ENCODE measurements at regions not wholly inside any gene's neighbourhood (a gene's known extent, or its start where the extent isn't known, plus 50 kb on each side); places are given as distances from the start of the nearest gene placed in this dataset.
"Not testable (repeated sequence)": the region's sequence is repeated elsewhere in the genome, so short reads cannot be mapped to it uniquely, and the experiment has no call there.

DNA sequence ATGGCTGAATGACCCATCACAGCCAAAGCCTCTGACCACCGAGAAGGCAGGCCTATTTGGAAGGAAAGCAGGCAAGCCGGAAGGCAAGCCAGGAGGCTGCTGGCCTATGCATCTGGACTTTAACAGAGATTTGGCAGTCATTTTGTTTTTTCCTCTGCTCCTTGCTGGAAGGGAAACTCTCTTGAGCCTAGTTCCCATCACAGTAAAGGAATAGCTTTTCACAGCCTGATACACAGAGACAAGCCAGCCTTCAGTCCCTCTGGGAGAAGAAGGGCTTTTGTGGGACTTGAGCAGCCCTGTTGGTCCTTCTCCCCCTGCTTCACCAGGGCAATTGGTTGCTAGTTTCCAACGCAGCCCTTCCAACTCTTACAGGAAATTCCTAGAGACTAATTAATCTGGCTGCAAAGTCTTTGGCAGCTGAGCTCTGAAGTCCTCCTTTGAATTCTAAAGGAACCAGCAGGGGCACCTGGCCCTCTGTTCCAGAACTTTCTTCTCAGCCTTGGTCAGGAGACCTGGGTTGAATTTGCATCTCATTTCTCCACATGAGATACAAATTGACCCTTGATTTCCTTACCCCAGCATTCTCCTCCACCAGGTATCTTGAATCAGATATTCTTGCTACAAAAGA is 157.3 kb upstream of the EPB41L4A start:
- no peak for DNase-seq

DNA sequence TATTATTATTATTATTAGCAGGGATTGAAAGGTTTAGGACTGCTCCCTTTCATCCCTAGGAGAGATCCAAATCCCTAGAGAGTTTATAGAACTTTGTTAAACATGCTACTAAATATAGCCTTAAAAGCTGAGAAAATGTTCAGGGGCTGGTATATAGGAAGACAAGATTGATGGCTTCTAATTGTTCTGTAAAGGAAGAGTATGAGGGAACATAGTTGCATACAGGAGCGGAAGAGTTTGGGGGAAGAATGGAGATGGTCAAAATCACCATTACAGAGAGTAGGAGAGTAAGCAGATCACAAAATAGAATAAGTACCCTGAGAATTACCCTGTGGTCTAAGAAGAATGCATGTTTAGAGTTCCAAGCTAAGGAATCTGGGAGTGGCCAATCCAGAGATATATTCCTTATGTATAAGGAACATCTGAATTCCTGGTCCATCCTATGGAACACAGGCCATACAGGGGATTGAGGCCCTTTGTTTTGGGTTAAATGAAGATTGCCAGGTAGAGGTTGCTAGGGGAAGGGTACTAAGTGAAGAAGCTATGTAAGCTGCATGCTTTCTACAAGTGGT is 158.0 kb upstream of the APC start:
- DNase-seq: no peak

DNA sequence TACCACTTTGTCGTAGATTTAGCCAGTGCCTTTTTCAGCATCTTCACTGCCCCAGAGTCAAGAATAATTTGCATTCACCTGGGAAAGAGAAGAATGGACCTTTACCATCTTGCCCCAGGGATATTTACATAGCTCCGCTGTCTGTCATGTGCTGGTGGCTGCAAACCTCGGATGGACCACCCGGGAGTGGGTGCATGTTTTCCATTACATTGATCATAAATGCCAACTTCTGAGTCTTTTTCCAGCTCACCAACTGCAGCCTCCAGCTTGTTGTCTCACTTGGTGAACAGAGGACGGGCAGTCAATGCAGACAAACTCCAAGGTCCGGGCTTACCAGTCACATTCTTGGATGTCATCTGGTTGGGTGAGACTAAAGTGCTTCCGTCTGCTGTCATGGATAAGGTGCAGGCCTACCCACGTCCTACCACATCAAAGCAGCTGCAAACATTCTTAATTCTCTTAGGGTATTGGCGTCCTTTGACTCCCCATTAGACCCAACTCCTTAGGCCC is 155.8 kb upstream of the APC start:
- no peak for DNase-seq

DNA sequence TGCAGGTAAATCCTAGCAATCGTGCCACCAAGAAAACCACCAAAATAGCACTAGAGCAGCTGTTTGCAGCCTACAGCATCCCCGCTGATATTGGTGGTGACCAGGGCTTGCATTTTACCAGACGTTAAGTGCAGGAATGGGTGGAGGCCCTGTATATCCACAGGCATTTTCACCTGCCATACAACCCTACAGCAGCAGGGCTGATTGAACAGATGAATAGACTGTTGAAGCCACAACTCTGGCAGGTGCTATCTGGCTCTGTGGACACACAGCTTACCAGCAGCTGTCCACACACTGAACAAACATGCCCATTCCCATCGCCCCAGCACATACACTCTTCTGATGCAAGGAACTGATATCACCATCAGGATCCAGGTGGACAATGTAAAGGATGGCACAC is 154.5 kb upstream of the APC start:
- DNase-seq: no peak

DNA sequence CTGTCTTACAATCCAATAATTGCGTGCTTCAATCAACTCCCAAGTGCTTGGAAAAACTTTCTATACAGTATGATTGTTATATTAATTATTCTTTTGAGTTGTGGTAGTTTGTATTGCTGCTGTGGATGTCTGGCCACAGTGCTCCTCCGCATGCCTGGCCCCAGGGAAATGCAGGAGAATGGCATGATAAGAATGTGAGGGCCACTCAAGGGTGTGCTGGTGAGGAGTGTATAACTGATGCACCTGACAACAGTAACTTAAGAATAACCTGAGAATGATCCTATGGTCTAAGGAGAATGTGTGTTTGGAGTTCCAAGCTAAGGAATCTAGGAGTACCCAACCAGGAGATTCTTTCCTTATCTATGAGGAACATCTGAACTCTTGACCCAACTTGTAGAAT is 152.9 kb upstream of the APC start:
- DNase-seq: no peak

DNA sequence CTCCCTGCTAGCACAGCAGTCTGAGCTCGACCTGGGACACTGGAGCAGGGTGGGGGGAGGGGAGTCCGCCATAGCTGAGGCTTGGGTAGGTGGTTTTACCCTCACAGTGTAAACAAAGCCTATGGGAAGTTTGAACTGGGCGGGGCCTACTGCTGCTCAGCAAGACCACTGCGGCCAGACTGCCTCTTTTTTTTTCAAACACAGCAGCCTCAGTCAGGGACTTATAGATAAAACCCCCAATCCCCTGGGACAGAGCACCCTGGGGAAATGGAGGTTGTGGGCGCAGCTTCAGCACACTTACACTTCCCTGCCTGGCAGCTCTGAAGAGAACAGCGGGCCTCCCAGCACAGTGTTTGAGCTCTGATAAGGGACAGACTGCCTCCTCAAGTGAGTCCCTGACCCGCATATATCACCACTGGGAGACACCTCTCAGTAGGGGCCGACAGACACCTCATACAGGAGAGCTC is 151.1 kb upstream of the APC start:
- DNase-seq: no peak

DNA sequence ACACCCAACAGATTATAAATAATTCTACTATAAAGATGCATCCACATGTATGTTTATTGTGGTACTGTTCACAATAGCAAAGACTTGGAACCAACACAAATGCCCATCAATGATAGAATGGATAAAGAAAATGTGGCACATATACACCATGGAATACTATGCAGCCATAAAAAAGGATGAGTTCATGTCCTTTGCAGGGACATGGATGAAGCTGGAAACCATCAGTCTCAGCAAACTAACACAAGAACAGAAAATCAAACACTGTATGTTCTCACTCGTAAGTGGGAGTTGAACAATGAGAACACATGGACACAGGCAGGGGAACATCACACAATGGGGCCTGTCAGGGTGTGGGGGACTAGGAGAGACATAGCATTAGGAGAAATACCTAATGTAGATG is 146.8 kb upstream of the APC start:
- DNase-seq: not testable (repeated sequence)

DNA sequence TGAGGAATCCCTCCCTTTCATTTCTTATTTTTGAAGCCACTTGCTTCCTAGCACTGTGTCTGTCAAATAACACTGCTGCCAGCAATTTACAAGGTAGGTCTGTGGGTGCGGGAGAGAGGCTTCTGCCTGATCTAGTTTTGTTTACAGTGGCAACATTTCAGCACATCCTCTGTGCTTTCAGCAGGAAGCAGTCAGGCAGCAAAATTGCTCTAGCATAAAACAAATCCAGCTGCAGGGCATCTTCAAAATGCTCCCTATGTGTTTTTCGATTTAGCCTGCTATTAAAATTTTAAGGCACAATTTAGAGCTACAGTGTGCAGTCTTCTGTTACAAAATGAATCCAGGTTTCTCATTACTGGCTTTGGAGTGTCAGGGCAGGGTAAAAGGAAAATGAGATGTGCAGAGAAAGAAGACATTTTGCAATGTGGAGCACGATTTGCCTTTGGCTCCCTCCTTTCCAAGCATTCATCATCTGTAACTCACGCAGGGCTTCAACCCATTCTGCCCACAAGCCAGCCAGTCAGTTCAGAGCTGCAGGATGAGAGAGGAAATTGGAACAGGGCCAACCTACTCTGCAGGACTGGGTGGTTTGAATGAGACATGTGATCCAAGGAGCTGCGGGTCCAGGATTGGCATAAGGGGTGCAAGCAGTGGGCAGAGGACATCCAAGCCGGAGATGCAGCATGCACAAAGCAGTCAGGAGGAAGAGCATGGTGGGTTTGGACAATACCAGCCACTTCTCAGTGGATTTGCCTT is 143.4 kb upstream of the APC start:
- peak; percentile 2 for DNase-seq

DNA sequence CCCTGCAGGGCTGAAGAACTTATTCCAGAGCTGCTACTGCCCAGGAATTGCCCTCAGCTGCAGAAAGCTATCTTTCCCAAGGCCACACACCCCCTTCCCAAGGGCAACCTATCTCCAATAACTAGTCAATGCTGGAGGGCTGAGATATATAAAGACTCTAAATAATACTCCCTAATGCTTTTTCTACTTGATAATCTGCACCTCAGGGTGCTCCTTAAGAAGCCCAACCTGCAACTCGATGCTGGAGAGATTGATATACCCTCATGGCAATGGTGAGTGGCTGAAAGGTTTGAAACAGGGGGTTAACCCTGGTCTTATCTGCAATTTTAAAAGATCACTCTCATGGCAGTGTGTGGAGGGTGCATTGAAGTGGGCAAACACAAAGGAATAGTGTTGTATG is 142.7 kb upstream of the APC start:
- DNase-seq: no peak

DNA sequence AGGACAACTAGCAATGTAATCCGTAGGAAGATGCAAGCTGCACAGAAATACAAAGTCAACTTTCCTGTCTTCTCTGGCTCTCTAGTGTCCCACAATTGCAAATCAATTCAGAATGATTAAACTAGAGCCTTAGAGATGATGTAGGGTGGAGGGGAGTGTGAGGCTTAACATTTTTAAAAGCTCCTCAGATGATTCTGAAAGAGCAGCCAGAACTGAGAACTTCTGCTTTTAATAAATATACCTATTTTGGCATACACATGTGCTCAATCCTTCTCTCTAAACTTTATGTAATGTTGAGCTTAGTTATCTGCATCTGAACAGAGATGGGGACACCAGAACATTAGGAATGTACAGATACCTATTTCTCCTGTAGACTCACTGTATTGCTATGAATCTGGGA is 139.9 kb upstream of the APC start:
- no peak for DNase-seq

DNA sequence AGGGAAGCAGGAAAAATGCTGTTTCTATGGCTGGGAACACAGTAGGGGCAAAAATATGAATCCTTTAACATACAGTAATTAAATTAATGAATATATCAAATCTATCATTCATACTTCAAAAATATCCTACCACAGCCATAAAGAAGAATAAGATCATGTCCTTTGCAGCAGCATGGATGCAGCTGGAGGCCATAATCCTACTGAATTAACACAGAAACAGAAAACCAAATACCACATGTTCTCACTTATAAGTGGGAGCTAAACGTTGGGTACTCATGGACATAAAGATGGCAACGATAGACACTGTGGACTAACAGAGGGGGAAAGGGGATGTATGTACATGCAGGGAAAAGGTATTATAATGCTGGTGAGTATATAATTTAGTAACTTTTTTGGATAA is 137.2 kb upstream of the APC start:
- not testable (repeated sequence) for DNase-seq

DNA sequence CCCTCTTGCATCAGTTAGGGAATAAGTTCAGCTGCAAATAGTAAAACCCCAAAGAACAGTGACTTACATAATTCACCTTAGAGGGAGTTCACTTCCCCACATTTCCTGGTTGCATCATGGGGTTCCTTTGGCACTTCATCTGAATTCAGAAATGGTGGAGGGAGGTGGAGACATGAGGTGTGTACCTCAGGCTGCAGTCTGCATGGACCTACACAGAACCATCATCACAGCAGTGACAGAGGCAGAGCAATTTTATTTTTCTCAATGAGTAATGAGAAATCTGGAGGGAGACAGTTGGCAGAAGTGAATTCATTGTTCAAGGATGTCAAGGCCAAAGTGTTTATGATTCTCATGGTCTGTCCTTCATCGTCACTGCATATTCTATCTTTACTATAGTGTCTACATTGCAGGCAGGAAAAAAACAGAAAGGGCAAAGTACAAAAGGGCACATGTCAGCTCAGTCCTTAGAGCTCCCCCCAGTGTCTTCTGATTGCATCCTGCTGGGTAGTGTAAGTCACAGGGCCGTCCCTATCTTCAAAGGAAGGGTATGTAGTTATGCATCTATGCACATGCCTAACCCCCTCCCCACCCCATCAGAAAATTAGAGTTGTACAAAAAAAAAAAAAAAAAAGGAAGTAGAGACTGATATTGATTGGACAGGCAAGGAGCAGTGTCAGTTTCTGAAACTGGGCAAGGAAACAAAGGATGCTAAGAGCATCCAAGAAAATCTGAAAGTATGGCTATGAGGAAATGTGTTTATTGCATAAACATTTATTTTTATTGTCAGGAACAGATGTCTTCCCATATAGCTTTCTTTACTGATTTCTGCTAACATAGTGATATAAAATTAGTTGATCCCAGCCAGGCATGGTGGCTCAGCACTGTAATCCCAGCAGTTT is 132.7 kb upstream of the APC start:
- DNase-seq: peak; percentile 18

DNA sequence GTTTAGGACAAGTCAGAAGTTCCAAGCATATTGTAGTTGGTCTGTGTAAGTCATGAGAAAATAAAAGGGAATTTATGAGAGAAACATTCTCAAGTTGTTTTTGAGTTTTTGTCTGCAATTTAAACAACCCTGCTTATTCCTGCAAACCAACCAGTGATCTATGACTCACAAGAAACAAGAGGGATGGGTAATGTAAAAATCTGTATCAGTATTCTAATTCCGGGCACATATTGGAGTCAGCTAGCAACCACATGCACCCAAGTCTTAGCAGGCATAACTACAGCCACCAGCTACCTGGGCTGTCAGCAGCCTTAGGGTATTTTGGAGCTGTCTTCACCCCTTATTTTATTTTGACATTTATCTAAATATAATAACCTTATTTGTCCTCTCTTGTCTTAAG is 128.7 kb upstream of the APC start:
- no peak for DNase-seq

DNA sequence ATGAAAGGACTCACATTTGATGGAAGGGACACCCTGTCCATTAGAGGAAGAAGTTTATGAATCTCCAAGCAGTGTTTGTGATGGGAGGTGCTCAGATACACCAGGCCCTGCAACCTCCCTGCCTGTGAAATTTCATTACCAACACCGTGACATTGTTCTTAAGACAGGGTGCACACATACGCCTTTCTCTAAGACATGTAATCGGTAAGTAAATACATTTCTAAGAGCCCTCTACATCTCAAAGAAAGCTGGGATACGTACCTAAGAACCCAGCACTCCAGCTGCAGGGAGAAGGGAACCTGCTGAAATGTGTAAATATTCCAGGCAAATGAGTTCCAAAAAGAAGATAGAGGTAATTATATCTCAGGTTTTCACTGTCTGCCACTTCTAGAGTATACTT is 125.0 kb upstream of the APC start:
- DNase-seq: no peak

DNA sequence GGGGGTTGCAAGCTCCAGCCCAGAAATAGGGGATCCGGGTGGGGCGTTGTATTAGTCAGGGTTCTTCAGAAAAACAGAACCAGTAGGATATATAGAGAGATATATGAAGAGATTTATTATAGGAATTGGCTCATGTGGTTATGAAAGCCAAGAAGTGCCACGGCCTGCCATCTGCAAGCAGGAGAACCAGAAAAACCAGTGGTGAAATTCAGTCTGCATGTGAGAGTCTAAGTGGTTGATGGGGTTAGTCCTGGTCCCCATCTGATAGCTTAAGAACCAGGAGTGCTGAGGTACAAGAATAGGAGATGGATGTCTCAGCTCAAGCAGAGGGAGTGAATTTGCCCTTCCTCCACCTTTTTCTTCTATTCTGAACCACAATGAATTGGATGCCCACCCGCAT is 123.4 kb upstream of the APC start:
- no peak for DNase-seq

DNA sequence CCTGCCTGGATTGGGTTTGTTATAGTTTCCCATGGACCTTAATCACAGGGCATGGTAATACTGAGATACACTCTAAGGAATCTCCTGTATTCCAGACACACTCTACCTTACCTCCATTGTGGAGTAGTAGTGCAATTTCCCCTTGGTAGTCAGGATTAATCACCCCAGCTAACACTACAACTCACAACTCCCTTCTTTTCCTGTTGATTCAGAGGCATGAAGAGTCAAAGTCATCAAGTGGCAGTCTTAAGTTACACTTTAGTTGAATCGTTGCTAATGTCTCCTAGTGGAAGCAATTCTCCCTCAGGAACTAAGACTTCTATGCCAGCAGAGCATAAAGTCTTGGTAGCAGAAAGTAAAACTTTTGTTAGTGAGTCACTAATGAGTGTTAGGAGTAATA is 122.7 kb upstream of the APC start:
- no peak for DNase-seq

DNA sequence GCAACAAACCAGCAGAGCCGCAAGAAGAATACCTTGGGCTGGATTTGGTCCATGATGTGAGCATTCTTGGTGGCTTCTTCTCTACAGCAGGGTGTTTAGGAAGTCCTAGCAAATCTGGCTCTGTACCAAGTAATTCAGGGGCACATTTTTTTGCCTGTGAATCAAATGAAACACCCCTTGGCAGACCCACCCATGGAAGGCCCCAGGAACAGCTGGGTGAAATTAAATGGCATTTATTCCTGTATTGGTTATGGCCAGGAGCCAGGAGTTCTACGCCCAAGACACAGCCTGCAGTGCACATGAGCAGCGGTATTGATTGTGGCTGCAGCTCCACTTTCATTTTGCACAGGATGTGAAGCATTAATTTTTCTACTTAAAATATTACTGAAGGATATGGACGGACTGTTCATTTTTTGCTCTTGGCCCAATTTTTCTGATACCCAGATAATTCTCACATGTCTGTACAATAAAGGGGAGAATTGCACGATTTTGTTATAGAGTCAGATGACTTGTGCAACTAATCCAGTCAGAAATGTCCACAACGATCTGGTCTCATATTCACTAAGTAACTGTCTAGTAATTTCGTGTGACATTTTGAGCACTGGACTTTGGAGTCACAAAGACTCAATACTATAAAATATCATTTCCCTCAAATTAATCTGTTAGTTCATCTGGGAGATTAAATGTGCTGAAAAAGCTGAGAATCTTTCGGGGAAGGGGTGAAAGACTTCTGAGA is 120.7 kb upstream of the APC start:
- DNase-seq: no peak

DNA sequence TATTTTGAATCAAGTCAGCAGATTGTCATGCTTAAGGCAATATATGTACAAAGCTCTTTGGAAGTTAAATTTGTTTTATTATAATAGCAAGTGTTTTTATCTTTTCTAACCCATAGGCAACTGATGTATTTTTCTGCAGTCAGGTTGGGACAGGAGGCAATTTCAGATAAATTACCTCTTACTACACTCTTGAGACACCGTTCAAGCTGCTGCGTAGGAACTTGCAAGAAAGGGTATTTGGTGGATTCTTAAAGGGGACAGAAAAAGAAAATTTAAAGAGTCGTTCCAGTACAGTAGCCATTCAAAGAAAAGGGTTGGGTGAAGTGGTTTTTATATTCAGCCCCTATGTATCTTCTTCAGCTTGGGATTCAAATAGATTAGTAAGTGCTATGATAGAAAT is 112.4 kb upstream of the APC start:
- DNase-seq: no peak

DNA sequence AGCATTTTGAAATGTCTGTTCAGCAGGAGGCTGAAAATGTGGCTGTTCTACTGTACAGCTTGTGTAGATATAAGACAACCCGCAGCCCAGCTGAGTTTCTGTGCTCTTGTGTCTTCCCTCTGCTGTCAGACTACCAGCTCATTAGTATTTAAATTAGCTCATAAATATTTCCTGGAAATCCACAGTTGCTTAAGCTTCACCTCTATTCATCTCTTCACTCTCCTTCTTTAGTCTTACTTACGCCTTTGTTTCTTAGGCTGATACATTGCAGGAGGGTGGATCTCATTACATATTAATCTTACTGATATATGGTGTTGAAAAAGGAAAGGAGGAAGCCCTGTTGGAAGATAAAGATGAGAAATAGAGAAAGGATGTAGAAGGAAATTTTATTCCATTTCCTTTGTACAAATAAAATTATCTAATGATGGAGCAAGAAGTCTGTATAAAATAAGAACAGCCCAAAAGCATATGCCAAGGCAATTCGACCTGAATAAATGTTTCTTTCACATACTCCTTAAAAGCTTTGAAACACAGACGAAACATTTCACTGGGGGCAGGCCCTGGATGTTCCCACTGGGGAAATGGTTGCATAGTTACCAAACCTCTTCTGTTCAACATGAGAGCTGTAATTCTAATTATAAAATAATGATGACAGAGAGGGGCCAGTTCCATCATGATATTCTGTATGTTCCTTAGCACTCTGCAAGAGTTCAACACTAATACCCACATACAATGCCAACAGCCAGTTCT is 111.8 kb upstream of the APC start:
- DNase-seq: no peak

DNA sequence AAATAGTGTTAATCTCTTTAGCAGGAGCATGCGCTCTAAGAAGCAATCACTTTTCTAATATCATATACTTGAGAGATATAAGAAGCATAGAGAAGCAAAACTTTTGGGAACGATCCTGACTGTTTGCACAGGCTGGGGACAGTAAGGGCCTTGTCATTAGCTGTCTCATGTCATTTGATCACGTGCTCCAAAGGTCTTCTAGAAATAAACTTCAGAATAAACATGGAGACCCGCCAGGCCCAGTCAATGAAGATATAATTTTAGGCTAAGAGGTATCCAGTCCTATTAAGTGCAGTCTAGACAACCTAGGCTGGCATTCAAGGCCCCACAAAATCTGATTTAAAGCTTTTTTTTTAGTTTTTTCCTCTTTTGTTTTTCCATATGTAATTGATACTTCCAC is 111.0 kb upstream of the APC start:
- DNase-seq: no peak

DNA sequence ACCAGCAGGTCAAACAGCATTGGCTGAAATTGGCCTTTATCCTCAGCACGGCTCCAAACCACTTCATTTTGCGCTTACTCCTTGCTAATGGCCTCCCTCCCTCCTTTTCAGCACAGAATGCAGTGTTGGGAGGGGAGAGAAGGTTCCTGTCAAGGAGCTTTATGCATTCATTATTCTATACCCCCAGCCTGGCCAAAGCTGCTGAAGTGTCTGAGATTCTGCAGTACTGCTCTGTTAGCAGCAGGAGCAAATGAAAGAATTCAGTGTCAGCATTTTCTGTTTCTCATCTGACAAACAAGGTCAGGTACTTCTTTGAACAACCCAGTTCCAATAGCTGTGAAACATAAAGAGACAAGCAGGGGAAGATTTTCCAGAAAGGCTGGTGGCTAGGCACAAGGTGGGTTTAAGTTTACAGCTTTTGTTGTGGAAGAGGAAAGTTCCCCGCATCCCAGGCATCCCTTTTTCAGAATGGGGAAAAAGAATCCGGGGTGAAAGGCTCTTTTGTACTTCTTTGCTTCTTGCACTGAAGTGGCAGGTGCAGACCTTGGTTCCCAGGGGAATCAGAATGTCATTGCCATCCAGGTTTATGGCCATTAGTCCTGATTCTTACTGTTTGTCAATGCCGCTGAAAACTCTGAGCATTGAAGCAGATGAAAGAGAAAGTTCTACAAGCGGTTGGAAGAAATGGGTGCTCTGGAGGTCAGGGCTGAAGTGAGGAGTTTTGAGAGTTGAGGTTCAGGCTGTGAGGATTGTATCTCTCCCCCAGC is 109.3 kb upstream of the APC start:
- no peak for DNase-seq

All from CD4-positive, alpha-beta T cell treated with Interleukin-21 for 1 hour (primary cell).